ENCODE measurements at regions not wholly inside any gene's neighbourhood (a gene's known extent, or its start where the extent isn't known, plus 50 kb on each side); places are given as distances from the start of the nearest gene placed in this dataset.

- no peak for TF ChIP-seq ZNF850 (CRISPR knock-in tag; conservative IDR thresholded peaks at IDR 0.05)
- no peak for TF ChIP-seq KDM4B (CRISPR knock-in tag; IDR thresholded peaks at IDR 0.05)
- no peak for TF ChIP-seq MAZ (IDR thresholded peaks at IDR 0.05; ENCODE audit: borderline replicate concordance, low read depth, low read length)
- TF ChIP-seq MAZ (CRISPR knock-in tag; IDR thresholded peaks at IDR 0.05; ENCODE audit: low read depth) = no peak
- TF ChIP-seq ZNF232 (CRISPR knock-in tag; IDR thresholded peaks at IDR 0.05; ENCODE audit: borderline replicate concordance) = no peak
- TF ChIP-seq NFIC (IDR thresholded peaks at IDR 0.05; ENCODE audit: low read length) = no peak
- no peak for TF ChIP-seq CTCF (CRISPR knock-in tag; IDR thresholded peaks at IDR 0.05)
- no peak for TF ChIP-seq NR3C1 (CRISPR knock-in tag; IDR thresholded peaks at IDR 0.05)
- TF ChIP-seq ZNF274 (CRISPR knock-in tag; IDR thresholded peaks at IDR 0.05) = no peak
- no peak for TF ChIP-seq YY1 (IDR thresholded peaks at IDR 0.05; ENCODE audit: insufficient read depth, insufficient replicate concordance, low read depth, low read length)
- TF ChIP-seq GPBP1L1 (CRISPR knock-in tag; IDR thresholded peaks at IDR 0.05) = no peak
- no peak for TF ChIP-seq POLR2A (IDR thresholded peaks at IDR 0.05; ENCODE audit: insufficient read depth in 1 of 2, low read depth in 2 of 2, low read length in 2 of 2)
- no peak for TF ChIP-seq FOXO4 (CRISPR knock-in tag; conservative IDR thresholded peaks at IDR 0.05)
- no peak for TF ChIP-seq ZBTB37 (CRISPR knock-in tag; IDR thresholded peaks at IDR 0.05)
Measured at GRCh38 chr6:153668758-153669157, 370.3 kb upstream of the OPRM1 start.
